ENCODE measurements at regions not wholly inside any gene's neighbourhood (a gene's known extent, or its start where the extent isn't known, plus 50 kb on each side); places are given as distances from the start of the nearest gene placed in this dataset.

- TF ChIP-seq CTCF (IDR thresholded peaks at IDR 0.05): no peak
- TF ChIP-seq POLR2A (IDR thresholded peaks at IDR 0.05): no peak
- no peak for TF ChIP-seq EP300 (IDR thresholded peaks at IDR 0.05)
- no peak for TF ChIP-seq POLR2AphosphoS5 (IDR thresholded peaks at IDR 0.05)
These were observed 128.4 kb downstream of the SEC61B start for GRCh38 chr9:99350461-99350860.
